LoVo (cell line): ENCODE measurements at regions not wholly inside any gene's neighbourhood (a gene's known extent, or its start where the extent isn't known, plus 50 kb on each side); places are given as distances from the start of the nearest gene placed in this dataset.

ENCODE experiments used
- DNase-seq: peaks from one replicate; pipeline ENCODE4 v3.0.0-alpha.2; 2016; ENCODE audit warnings: low spot score

DNA sequence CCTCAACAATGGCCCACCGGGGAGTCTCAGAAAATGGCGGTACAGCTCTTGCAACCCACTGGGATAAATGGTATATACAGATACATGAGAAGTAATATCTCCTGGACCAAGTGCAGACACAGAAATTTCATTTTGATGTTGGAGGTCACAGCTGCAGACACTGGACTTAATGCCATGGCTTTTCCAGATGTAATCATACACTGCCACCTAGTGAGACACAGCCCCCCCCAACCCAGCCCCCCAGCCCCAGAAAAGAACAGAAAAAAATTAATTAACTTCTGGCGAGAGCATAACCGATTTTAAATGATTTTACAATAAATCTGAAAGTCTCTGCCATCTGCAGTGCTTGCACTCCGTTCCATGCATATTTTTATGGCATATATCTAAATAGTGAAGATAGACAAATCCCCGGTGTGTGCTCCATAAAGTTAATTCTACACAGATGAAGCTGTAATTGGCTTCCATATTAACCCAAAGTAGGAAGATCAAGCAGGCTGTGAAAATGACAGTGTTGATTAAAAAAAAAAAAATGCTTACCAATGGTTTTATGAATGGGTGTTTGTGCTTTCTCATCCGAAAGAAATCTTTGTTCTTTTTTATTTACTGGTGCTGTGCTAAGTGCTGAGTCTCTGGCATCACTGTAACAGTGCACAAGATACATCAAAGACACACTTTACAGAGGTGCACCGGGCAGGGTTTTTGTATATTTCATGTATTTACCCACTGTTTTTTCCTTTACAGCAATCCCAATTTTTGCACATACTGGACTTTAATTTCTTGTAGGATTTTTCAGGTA is 804.1 kb downstream of the TFAP2A start:
- no peak for DNase-seq

DNA sequence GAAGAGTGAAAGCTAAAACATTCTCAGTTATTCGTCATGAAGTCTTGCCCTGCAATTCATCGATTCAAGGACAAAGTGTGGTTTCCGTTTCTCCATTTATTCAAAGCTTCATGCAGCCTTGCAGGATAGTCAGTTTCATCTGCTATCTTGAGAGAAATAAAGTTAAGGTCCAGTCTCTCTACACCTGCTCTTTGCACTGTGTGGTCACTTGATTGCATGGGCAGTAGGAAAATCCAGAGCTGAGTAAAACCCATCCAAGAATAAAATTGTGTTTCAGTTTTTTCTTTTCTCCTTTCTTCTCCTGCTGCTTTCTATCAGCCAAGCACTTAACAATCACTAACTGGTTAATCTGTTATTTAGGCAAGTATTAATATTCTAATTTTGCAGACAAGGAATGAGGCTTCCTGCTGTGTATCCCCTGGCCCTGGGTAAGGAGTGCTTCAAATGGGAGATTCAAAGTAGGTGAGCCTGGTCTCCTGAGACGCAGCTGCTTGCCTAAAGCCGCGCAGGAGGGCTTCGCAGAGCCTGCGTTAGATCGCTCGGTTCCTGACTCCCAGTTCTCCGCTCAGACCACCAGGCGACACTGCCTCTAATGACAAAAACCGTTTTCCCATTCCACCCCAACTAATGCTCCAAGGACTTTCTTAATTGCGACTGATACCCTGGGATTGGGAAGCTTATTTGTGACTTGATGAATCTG is 808.3 kb downstream of the TFAP2A start:
- no peak for DNase-seq

DNA sequence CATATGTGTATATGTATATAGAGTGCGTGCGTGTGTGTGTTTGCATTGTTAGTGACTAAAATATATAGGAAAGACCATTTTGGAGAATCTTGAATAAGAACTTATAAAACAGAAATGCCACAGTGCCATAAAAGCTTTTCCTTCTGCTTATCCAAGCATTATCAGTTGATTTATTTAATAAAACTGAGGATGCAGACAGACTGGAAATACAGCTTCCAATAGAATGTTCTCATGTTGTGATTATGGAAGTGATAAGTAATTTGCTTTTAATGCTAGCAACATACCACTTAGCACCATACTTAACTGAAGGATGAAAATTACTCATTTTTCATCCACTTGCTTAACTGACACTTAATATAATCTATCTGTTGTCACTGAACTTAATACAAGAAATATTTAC is 820.1 kb downstream of the TFAP2A start:
- DNase-seq, result no peak

DNA sequence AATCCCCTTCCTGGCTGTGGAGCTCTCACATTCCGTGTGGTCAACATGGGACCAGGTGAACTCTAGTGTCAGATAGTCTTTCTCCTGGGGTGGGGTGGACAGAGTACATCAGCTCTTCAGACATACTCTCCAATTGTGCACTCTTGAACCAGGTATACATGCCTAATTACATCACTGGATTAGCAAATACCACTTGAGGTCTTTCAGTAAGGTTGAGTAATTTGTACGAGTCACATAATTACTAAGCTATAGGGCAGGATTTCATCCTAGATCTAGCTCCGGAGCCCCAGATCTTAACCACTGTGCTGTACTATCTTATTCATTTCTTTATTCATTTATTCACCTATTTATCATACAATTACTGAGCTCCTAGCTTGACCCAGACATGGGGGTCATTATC is 821.3 kb downstream of the TFAP2A start:
- DNase-seq, result no peak

DNA sequence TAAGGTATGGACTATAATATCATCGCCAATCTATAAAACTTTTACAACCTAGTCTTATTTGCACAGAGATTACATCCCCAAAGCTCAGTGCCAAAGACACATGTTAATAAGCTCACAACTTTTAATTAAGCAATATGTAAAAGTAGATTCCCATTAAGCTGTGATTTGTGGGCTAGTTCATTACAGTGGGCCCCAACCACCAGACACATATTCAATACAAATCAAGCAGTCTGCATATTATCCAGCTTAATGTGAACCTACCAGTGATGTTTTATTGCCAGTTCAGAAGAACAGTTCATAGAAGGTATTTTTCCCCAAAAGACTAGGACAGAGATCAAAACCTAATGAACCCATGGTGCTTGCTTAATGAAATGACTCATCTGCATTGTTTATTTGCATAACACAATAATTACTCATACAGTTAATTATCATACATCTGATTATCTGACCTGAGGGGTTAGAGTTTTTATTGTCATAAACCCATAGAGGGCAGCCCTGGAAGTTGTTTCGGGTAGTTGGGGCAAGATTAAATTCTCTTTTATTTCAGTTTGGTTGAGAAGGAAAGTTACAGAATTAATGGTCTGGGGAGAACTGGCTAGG is 831.0 kb downstream of the TFAP2A start:
- no peak for DNase-seq

DNA sequence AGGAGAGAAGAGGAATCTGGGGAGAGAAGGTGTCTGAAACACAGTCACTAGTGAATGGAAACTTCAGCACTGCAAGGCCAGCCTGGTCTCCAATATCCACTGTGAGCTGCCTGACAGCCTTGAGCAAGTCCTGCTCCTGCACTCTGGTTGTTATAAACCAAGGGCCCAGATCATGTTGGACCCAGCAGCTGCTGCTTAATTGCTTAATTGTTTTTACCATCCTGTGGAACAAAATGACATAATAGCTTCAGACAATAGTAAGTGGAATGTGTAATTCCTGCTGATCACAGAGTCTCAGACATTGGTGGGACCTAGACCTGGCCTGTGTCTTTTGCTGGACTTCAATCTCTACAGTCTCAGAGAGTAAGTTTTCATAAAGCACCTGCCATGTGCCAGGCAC is 833.7 kb downstream of the TFAP2A start:
- no peak for DNase-seq

DNA sequence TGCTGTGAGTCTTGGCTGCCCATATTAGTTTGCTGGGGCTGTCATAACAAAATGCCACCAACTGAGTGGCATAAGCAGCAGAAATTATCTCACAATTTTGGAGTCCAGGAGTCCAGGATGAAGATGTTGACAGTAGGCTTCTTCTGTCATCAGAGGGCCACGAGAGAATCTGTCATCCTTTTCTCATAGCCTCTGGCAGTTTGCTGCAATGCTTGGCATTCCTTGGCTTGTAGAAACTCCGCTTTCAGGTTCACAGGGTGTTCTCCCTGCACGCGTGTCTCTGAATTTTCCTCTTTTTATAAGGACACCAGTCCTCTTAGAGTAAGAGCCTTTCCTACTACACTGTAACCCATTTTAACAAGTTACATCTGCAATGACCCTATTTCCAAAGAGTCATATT is 838.4 kb downstream of the TFAP2A start:
- no peak for DNase-seq

DNA sequence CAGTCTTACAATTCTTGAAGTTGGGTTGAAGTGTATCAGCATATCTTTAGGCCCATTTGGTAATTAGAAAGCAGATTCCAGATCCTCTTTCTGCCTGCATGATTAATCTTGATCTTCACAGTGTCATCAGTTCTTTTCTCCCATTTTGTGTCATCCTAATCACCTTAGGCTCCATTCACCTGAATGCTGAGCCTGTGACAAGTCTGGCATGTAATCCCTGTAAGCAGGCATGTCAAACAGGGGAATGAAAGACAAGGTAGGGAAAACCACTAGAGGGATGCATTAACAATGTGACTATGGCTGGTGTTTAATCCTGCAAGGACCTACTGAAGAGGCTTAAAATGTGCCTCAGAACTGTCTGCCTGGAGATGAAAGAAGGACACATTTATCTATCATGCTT is 848.8 kb downstream of the TFAP2A start:
- DNase-seq, result no peak

DNA sequence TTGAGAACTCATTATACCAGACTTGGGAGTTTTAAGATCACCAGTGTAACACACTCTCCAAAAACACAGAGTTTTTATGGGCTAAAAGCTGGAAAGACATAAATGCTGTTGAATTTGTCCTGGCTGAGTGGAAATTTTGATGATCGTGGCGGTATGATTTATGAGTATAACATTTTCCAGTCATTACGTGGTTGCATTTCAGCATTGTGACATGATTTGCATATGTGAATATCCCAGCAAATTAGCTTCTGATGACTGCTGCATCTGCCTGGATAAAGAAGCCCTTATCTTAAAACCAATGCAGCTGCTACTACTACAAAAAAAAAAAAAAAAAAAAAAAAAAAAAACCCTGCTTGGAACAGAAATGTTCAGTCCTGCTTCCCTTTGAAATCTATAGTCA is 850.9 kb downstream of the TFAP2A start:
- DNase-seq, result no peak

DNA sequence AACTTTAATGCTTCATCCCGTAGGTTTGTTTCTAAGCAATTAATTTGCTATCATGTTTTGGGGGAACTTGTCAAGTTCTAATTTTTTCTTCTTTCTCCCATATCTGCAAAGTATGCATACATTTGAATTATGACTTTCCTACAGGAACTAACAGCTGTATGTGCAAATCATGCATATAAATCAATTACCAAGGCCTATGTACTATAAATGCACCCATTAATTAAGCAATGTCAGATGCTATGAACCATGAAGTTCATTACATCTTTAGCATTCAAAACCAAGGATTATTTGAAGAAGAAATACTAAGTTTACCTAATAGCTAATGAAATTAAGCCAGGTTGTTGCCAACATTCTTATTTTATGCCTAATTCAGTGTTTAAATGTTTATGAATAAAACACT is 851.3 kb downstream of the TFAP2A start:
- no peak for DNase-seq

DNA sequence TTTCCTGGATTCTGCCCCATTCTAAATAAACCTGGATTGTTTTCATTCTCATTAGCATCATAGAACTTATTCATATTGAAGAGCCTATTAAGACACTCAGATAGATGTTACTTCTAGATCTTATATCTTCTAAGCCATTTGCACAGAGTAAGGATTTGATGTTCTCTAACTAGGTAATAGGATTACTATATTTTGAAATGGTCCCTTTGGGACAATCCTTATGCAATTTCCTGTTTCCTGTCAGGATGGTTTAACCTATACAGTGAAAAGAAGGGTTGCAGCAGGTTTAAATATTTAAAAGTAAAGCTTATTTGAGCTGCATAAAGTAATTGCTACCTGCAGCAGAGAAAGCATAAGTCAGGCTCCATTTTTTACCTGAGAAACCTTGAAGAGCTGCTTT is 860.1 kb downstream of the TFAP2A start:
- no peak for DNase-seq

DNA sequence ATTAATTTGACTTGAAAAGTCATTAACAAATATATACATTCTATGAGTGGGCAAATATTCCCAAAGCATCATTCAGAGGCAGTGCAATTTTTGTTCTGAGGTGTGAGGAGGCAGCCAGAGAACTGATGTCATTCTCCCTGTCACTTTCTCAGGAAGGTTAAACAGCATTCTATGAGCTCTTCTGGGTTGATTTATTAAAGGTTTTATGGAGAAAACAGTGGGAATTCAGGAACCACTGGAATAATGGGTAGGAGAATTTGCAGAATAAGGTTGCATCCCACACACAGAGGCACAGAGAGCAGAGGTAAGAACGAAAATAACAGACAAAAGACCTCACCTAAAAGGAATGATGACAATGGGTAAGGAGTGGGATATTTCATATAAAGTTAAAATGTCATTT is 860.6 kb downstream of the TFAP2A start:
- DNase-seq, result no peak

DNA sequence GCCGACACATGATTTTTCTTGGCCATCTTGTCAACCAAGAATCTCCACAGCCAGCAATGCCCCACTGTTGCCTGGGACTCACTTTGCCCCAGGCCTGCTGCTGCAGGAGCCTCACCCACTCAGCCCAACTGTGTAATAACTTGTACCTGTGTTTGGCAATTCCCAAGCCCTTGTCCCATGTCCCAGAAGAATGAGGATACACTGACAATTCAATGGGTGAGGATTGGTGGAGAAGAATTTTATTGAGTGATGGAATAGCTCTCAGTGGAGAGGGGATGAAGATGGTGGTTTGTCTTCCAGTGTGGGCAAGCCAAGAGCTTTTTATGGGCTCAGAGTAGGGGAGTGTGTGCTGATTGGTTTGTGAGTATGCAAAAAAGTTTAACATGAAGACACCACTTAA is 861.9 kb downstream of the TFAP2A start:
- DNase-seq, result no peak

DNA sequence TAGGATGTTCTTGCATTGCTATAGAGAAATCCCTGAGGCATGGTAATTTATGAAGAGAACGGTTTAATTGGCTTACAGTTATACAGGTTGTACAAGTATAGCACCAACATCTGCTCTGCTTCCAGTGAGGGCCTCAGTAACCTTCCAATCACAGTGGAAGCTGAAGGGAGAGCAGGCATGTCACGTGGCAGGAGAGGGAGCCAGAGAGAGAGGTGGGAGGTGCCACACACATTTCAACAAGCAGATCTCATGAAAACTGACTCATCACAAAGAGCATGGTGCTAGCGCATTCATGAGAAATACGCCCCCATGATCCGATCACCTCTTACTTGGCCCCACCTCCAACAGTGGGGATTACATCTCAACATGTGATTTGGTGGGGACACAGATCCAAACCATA is 871.2 kb downstream of the TFAP2A start:
- no peak for DNase-seq

DNA sequence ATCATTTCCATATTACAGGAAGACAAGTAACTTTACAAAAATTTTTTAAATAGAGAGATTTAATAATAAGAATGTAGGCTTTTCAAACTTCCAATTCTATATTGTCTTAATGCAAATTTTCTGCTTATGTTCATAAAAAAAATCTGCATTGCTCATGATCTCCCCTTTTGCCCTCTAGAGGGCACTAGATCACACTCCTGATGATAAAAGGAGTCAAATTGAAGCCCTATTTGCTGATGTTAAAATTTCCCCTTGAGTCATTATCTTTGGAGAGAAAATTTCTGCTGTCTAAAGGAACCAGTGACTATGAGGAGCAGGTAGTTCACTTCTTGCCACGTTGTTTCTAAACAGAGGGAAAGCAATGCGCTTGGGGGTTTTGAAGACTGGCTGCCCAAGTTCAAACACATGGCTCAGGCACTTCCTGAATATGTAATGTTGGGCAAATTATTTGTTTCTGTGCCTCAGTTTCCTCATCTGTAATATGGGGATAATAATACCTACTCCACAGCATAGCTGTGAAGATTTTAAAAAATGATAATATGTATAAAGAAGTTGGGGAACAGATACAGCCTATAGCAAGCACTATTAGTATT is 874.2 kb downstream of the TFAP2A start:
- peak; percentile 53 for DNase-seq

DNA sequence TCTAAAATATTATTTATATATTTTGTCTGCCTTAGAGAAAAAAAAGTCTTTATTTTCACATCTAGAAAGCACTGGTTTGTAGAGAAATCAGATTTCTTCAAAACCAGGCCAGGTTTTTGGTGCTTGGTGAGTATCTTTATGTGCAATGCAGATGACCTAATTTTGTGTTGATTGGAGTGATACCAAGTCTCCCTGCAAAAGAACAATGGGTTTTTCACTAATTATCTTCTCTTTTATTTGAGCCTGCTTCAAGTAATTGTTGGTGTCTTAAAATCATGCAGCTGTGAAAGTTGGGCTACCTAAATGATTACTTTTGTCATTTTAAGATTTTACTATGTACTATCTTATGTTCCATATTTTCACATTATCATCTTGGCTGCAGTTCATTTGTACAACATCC is 874.7 kb downstream of the TFAP2A start:
- no peak for DNase-seq

DNA sequence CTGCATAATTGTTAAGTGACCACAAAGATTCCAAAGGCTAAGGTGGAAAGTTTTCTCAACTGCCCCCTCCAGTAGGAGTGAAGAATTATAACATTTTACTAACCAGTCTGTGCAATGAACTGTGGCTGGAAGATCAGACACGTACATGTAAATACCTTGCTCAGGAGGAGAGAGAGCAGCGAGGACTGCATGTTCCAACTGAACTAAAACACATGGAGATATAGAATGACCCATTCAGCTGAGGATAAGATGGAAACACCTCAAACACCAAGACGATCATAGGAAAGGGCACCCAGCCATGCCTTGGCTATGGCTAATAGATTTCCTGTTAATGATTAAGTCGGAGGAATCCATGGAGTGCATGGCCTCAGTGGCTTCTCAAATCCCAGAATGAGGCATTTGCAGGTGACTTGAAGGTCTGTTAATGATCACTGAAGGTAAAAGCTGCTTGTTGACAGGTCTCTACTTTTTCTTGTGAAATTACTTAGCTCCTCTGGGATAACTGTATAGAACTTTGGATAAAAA is 875.6 kb downstream of the TFAP2A start:
- no peak for DNase-seq

DNA sequence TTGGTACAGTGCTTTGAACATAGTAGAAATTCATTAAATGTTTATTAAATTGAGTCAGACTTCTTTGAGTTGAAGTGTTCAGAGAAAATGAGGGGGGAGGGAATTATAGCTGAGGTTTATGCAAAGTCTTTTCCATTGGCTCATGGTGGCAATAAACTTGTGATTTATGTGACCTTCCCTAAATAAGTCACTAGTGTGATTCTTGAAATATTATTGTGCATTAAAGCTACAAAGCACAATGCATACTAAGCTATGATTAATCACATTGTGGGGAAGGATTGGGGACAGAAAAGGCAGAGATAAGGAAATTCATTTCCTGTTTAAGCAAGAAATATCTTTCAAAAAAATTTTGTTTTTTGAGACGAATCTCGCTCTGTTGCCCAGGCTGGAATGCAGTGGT is 877.5 kb downstream of the TFAP2A start:
- DNase-seq, result no peak

DNA sequence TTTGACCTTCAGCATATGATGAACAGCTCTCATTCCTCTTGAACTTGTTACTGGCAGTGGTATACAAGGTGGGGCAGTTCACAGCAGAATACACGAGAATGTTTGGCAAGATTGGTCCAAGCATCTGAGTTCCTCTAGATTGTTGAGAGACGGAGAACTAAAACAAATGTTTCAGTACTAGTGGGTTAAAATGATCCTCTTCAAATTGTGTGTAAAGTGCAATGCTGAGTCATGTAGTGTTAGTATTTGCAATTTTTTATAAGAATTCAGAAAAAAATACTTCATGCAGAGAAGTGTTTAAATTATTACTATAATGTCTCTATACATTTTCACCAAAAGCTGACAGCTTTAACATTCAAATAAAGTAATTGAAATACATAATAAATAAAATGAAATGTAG is 879.8 kb downstream of the TFAP2A start:
- no peak for DNase-seq

DNA sequence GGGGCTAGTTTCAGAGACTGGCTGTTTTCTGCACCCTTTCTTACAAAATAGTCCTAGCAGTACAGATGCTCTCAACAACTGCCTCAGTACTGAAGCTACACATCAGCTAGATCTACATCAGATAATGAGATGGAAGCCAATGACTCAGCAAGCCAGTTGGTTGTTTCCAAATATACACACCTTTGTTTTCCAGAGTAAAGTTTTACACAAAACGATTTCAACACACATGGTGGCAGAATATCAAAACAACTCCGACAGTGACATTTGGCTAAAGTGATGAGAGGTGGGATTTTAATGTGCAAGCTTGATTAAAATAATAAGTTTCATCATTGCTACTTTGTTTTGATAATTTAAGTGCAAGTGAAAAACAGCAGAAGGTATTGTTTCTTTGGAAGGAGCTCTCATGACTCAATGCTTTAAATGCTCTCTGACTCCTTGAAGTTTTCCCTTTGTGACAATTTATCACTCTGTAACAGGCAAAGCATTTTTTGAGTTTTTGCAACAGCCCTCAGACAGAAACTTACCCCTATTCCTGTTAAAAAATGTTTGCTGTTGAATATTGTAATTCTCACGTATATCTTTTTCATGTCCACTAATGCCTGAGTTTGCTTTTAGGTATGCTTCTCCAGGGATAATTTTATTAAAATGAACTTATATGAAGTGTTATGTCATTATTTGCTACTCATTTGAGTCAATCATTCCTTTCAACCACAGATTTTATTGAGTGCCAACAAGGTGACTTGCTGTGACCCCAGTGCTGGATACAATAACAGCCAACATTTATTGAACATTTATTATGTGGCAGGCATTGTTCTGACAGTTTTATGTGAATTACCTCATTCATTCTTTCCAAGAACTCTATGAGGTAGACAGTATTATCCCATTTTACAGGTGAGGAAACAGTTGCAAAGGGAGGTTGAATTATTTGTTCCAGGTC is 882.0 kb downstream of the TFAP2A start:
- DNase-seq, result no peak

DNA sequence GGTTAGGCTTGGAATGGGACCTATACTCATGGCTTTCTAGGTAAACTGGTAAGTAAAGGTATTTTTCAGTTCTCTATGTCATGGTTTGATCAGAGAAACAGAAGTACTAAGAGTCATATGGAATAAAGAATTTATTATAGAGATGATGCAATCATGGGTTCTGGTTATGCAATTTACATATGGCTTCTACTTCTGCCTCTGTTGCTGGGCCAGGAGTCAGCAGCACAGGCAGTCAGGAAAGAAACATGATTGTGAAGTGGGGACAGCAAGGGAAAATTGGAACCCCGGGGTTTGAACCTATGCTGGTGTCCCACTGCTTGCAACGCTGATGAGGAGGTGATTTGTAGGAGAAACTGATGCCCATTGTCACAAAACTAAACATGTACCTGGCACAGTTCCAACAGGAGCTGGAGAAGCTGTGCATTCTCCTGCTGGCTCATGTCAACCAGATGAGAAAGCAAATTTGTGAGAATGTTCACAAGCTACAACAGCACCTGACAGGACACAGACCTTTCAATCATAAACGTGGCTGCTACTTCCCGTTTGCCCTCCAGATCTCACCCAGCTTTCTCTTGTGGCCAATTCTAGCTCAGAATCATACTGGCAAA is 887.1 kb downstream of the TFAP2A start:
- no peak for DNase-seq
